SKM-1 (cell line): ENCODE measurements at regions not wholly inside any gene's neighbourhood (a gene's known extent, or its start where the extent isn't known, plus 50 kb on each side); places are given as distances from the start of the nearest gene placed in this dataset.
"Not testable (repeated sequence)": the region's sequence is repeated elsewhere in the genome, so short reads cannot be mapped to it uniquely, and the experiment has no call there.

Experiments used
- DNase-seq: peaks from one replicate; lab custom pipeline; 2025; ENCODE audit not compliant: unreplicated experiment; lab: John Stamatoyannopoulos, UW

DNA sequence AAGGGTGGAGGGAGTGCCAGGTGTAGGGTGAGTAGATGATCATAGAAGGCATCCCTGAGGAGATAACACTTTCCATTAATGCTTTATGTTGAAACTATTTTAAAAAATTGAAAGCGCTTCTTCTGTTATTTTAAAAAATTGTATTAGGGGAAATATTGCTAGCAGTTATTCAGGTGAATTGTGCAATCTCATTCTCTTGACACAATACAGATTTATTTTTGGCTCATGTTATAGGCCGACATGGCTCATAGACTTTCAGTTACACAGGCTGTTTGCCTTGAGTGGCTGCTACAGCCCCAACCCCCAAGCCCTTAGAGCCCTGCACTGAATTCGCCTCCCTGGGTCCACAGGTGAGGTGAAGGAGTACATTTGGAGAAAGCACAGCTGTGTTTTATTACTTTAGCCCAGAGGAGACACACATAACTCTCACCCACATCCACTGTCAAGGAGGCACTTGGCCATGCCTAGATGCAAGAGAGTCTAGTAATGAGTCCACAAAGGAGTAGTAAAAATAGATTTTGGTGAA lies 228.2 kb downstream of the RFPL4B start:
- DNase-seq, result no peak

DNA sequence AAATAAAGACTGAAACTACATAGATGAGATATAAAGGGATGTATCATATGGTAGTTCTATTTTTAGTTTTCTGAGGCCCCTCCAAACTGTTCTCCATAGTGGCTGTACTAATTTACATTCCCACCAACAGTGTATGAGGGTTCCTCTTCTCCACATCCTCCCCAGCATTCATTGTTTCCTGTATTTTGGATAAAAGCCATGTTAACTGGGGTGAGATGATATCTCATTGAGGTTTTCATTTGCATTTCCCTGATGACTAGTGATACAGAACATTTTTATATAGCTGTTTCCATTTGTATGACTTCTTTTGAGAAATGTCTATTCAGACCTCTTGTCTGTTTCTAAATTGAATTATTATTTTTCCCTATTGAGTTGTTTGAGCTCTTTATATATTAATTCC lies 229.3 kb downstream of the RFPL4B start:
- DNase-seq, result no peak

DNA sequence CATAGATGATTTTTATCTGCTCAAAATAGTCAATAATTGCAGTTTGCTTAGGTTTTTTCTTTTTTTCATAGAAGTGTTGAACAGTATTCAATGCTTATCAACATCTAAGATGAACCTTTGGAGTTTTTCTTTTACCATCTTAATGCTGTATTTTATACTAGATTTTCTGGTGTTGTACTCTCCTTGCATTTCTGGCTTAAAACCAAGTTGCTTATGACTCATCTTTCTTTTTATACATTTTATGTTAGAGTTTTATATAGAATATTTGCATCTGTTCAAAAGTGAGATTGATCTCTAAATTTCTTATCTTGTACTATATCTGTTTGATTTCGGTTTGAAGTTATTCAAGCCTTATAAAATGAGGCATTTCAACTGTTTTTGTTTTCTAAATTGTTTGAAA lies 232.5 kb downstream of the RFPL4B start:
- DNase-seq, result no peak

GRCh38 chr6:112581015-112581414 lies 233.9 kb downstream of the RFPL4B start:
- no peak for DNase-seq

GRCh38 chr6:112590326-112590725 lies 243.2 kb downstream of the RFPL4B start:
- no peak for DNase-seq

GRCh38 chr6:112591329-112591728 lies 244.2 kb downstream of the RFPL4B start:
- DNase-seq, result no peak

DNA sequence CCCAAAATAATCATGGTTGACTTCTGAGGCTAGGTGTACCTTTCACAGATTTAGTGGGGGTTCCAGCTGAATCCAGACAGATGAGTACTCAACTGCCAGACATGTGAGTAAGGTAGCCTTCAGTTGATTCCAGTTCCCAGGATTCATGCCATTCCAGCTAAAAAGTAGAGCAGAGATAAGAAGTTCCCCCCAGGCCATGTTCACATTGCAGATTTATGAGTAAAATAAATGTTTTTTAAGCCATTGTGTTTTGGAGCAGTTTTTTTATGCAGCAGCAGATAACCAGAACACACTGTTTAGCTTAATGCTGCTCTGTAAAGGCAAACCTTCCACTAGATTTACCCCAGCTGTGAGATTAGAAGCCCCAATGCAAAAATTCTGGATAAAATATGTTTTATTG lies 245.0 kb downstream of the RFPL4B start:
- no peak for DNase-seq

GRCh38 chr6:112594886-112595594 lies 247.9 kb downstream of the RFPL4B start:
- DNase-seq, result no peak

GRCh38 chr6:112595841-112596240 lies 248.7 kb downstream of the RFPL4B start:
- DNase-seq, result no peak

- DNase-seq, result no peak
Measured at GRCh38 chr6:112597176-112597575, 250.0 kb downstream of the RFPL4B start.

DNA sequence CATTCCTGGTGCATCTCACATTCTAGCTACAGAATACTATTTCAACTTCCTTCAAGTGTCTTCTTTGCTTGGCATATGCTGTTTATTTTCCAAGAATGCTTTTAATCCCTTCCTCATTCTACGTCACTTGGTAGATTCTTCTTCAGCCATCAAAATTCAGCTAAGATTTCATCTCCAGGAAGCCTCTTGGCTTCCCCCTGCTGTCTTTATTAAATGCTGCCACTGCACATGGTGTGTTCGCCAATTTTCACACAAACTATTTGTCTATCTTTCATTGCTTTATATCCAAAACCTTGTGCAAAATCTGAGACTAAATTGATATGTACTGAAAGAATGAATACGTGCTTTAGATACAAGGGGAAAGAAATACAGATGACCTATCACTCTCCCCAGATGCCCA lies 253.0 kb downstream of the RFPL4B start:
- no peak for DNase-seq

GRCh38 chr6:112603726-112604125 lies 256.6 kb downstream of the RFPL4B start:
- no peak for DNase-seq

DNA sequence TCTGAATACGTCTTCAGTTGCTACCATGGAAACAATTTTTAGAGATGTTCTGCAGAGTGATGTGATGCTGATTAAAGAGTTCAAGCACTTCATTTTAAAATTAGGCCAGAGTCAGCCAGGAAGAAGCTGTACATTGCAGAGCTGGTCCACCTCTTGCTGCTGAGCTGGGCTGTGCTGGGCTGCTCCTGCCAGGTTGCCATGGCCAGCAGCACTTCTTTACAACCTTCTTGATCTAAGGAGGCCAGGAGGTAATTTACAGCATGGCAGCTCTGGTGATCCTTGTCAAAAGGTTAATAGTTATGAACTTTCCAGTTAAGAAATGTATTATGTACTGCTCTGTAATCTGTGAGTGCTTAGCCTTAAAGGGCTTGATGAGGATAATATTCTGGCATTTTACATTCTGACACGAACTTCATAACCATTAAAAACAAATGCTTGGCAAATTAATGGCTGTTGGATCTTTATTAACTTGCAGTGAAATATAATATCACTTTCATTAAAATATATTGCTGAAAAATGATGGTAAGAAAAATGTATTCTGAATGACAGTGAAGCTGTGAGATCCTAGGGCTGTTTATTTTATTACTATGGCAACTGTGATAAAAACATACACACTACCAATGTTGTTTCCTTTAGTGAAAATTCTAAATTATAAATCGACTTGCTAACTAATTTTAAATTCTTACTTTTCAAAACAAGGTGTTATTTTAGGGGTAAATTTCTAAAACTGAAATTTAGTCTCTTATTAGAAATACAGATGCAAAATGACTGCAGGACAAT lies 259.7 kb downstream of the RFPL4B start:
- DNase-seq, result no peak

GRCh38 chr6:112608925-112609324 lies 261.8 kb downstream of the RFPL4B start:
- not testable (repeated sequence) for DNase-seq

GRCh38 chr6:112613410-112613809 lies 266.3 kb downstream of the RFPL4B start:
- no peak for DNase-seq

GRCh38 chr6:112618849-112619248 lies 271.7 kb downstream of the RFPL4B start:
- DNase-seq, result no peak

GRCh38 chr6:112620812-112621569 lies 273.9 kb downstream of the RFPL4B start:
- DNase-seq, result no peak

GRCh38 chr6:112622036-112622435 lies 274.9 kb downstream of the RFPL4B start:
- no peak for DNase-seq

- DNase-seq, result no peak
Measured at GRCh38 chr6:112626468-112627082, 279.4 kb downstream of the RFPL4B start.

GRCh38 chr6:112634376-112634775 lies 287.2 kb downstream of the RFPL4B start:
- DNase-seq, result no peak

DNA sequence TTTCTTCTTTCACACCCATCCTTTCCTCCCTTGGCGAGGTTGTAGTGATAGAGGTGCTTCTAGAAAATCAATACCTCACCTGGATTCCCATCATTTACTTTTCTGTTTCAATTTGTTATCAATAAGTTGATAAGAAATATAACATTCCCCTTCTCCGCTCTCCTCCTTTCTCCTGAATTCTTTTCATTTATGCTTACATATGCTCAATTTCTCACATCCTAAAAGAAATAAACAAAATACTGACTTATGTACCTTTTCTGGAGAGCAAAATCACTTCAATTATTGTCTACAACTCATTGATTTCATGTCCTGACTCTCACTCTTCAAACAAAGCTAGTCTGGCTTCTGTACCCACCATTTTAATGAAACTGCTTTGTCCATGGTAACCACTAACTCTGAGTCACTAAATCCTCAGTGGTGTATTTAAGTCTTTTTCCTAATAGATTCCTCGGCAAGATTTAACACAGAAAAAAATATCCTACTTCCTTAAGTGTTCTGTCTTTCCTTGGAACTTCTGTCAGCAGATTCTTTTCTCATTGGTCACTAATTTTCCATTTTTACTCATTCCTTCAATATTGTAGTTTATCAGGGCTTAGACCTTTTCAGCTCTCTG lies 289.6 kb downstream of the RFPL4B start:
- no peak for DNase-seq
